Stimulated activated CD4-positive, alpha-beta T cell treated with anti-CD3 and anti-CD28 coated beads, Interleukin-2, amount 100 ng/mL, for 4 hours (primary cell): ENCODE measurements at regions not wholly inside any gene's neighbourhood (a gene's known extent, or its start where the extent isn't known, plus 50 kb on each side); places are given as distances from the start of the nearest gene placed in this dataset.
"Not testable (repeated sequence)": the region's sequence is repeated elsewhere in the genome, so short reads cannot be mapped to it uniquely, and the experiment has no call there.

Experiments
- DNase-seq: peaks from one replicate; pipeline ENCODE4 v3.0.0-alpha.2; 2020; ENCODE audit warnings: low read depth

DNA sequence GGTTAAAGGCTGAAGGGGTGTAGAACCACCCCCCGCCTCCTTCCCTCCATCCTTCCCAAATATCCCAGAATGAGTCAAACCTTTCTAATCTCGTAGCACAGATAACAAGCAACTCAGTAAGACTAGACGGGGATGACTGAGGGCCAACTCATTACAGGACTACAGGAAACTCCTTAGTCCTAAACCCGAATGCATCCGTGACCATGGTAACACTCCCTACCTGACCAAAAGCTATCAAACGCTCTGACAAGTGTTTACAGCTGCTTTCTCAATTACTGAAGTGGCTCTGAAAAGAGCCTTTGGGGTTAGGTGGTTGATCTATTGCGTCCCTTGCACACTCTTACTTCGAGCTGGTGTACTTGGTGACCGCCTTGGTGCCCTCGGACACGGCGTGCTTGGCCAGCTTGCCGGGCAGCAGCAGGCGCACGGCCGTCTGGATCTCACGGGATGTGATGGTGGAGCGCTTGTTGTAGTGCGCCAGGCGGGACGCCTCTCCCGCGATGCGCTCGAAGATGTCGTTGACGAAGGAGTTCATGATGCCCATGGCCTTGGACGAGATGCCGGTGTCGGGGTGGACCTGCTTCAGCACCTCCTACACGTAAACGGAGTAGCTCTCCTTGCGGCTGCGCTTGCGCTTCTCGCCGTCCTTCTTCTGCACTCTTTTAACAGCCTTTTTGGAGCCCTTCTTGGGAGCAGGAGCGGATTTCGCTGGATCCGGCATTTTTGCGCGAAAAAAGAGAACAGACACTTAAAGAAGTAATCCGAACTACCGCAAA lies 67.4 kb downstream of the FAM72B start:
- not testable (repeated sequence) for DNase-seq

DNA sequence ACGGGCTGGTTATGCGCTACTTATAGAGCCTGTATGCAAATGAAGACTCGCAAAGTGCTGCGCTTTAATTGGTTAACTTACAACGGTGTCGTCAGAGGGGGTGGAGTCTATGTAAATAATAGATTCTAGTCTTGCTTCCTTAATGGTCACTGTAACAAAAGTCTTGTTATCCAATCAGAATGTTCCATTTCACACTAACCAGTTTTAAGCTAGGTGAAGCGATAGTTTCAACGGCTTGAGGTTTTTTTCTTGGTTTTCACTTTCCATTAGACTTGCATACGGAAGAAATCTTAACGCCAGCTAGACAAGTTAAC lies 66.9 kb downstream of the FAM72B start:
- not testable (repeated sequence) for DNase-seq

DNA sequence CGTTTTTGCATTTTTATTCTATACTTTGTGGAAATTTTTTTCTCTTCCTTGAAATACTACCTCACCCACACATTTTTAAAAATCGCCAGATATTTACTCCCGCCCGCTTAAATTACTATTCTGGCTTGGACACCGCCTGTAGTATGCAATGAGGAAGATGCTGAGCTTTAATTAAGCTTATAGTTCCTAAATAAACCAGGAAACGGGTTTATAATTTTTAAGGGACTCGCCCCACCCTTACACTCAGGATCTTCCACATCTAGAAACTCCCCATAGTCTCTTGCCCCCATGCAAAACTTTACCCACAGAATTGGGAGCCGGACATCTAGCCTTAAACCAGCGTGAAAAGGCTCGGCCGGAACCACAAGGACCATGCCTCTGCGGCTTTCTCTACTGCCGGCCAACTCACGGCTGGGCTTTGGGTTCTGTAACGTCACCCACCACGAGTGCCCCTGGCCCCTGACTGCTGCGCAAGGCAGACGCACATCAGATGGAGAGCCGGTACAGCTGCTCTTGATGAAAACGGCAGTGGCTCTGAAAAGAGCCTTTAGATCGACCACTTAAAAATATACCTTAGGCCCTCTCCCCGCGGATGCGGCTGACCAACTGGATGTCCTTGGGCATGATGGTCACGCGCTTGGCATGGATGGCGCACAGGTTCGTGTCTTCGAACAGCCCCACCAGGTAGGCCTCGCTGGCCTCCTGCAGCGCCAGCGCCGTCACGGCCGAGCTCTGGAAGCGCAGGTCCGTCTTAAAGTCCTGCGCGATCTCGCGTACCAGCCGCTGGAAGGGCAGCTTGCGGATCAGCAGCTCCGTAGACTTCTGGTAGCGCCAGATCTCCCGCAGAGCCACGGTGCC lies 66.3 kb downstream of the FAM72B start:
- not testable (repeated sequence) for DNase-seq
